ENCODE measurements at regions not wholly inside any gene's neighbourhood (a gene's known extent, or its start where the extent isn't known, plus 50 kb on each side); places are given as distances from the start of the nearest gene placed in this dataset.

- no peak for TF ChIP-seq CTCF (IDR thresholded peaks at IDR 0.05)
- no peak for TF ChIP-seq POLR2A (IDR thresholded peaks at IDR 0.05)
These were observed 60.1 kb upstream of the PAX3 start for GRCh38 chr2:222358876-222359275.
